WTC11 (cell line): ENCODE measurements at regions not wholly inside any gene's neighbourhood (a gene's known extent, or its start where the extent isn't known, plus 50 kb on each side); places are given as distances from the start of the nearest gene placed in this dataset.

Experiments used
- ATAC-seq: fragments of 200-7000 bp; cut with Tn5 transposase; 2 replicates; pipeline ENCODE4 v1.10.0; 2021; ENCODE audit warnings: mild to moderate bottlenecking, moderate library complexity
- CTCF ChIA-PET: fragments of 300-600 bp; sonication (Branson Sonifier 250); formaldehyde crosslinking; loops from one replicate; lab custom pipeline; 2021; ENCODE audit warnings: antibody characterized with exemption; lab: Charles Lee
- POLR2A ChIA-PET: fragments of 350-600 bp; sonication (Branson Sonifier 250); formaldehyde crosslinking; loops from one replicate; lab custom pipeline; 2021; ENCODE audit warnings: antibody characterized with exemption; lab: Charles Lee
- DNase-seq: peaks from one replicate; pipeline ENCODE4 v3.0.0; 2021; ENCODE audit warnings: low spot score
- H3K27ac Mint-ChIP-seq: 2 replicates; pipeline ENCODE4 v1.8.0; 2021; ENCODE audit warnings: mixed read lengths
- H3K27me3 Mint-ChIP-seq: 2 replicates; pipeline ENCODE4 v1.8.0; 2021; ENCODE audit warnings: low read depth, mild to moderate bottlenecking, moderate library complexity, mixed read lengths
- H3K36me3 Mint-ChIP-seq: 2 replicates; pipeline ENCODE4 v1.8.0; 2021; ENCODE audit warnings: mixed read lengths
- H3K4me1 Mint-ChIP-seq: 2 replicates; pipeline ENCODE4 v1.8.0; 2022; ENCODE audit warnings: mixed read lengths
- H3K4me3 Mint-ChIP-seq: 2 replicates; pipeline ENCODE4 v1.8.0; 2021; ENCODE audit warnings: mild to moderate bottlenecking, moderate library complexity, mixed read lengths
- H3K9me3 Mint-ChIP-seq: 2 replicates; pipeline ENCODE4 v1.8.0; 2021; ENCODE audit warnings: mixed read lengths
- CREB1 ChIP-seq: sonication (generic); formaldehyde crosslinking; IDR thresholded peaks from 2 replicates; pipeline ENCODE4 v1.8.0; 2023; ENCODE audit warnings: mild to moderate bottlenecking, missing genetic modification reagents
- EMX1 ChIP-seq: fragments of 250-450 bp; sonication (Bioruptor Pico); IDR thresholded peaks from 2 replicates; pipeline ENCODE4 v1.8.0; 2021; ENCODE audit warnings: mild to moderate bottlenecking
- GABPB1 ChIP-seq: sonication (generic); formaldehyde crosslinking; IDR thresholded peaks from 2 replicates; pipeline ENCODE4 v1.8.1; 2023; ENCODE audit warnings: mild to moderate bottlenecking, missing genetic modification reagents
- GRHL2 ChIP-seq: fragments of 250-450 bp; sonication (Bioruptor Pico); IDR thresholded peaks from 2 replicates; pipeline ENCODE4 v1.8.0; 2022; ENCODE audit warnings: mild to moderate bottlenecking, moderate library complexity; ENCODE audit not compliant: insufficient replicate concordance, severe bottlenecking
- GTF2I ChIP-seq: fragments of 250-450 bp; sonication (Bioruptor Pico); conservative IDR thresholded peaks from 2 replicates; pipeline ENCODE4 v1.4.0; 2021; ENCODE audit warnings: mild to moderate bottlenecking
- HMGA2 ChIP-seq: fragments of 250-450 bp; sonication (Bioruptor Pico); IDR thresholded peaks from 2 replicates; pipeline ENCODE4 v1.4.0; 2021; ENCODE audit warnings: mild to moderate bottlenecking, moderate library complexity
- KAT7 ChIP-seq: sonication (generic); formaldehyde crosslinking; IDR thresholded peaks from 2 replicates; pipeline ENCODE4 v1.8.1; 2023; ENCODE audit warnings: missing genetic modification reagents, mild to moderate bottlenecking, borderline replicate concordance
- NR3C1 ChIP-seq: sonication (generic); formaldehyde crosslinking; conservative IDR thresholded peaks from 2 replicates; pipeline ENCODE4 v1.8.1; 2023; ENCODE audit warnings: low read depth, mild to moderate bottlenecking, missing genetic modification reagents
- RELA ChIP-seq: sonication (generic); formaldehyde crosslinking; IDR thresholded peaks from 2 replicates; pipeline ENCODE4 v1.8.1; 2022; ENCODE audit warnings: missing genetic modification reagents, mild to moderate bottlenecking, borderline replicate concordance
- SMAD3 ChIP-seq: sonication (generic); formaldehyde crosslinking; IDR thresholded peaks from 2 replicates; pipeline ENCODE4 v1.8.0; 2022; ENCODE audit warnings: missing genetic modification reagents, mild to moderate bottlenecking, borderline replicate concordance
- SP1 ChIP-seq: sonication (generic); formaldehyde crosslinking; conservative IDR thresholded peaks from 2 replicates; pipeline ENCODE4 v1.8.1; 2022; ENCODE audit warnings: missing genetic modification reagents
- TEAD4 ChIP-seq: sonication (generic); formaldehyde crosslinking; IDR thresholded peaks from 2 replicates; pipeline ENCODE4 v1.8.0; 2022; ENCODE audit warnings: mild to moderate bottlenecking, missing genetic modification reagents
- TP53 ChIP-seq: sonication (generic); formaldehyde crosslinking; IDR thresholded peaks from 2 replicates; pipeline ENCODE4 v1.8.1; 2023; ENCODE audit warnings: mild to moderate bottlenecking, missing genetic modification reagents
- TF ChIP-seq, protein P1 (sequence below): sonication (generic); formaldehyde crosslinking; IDR thresholded peaks from 2 replicates; pipeline ENCODE4 v1.8.1; 2023; ENCODE audit warnings: mild to moderate bottlenecking, missing genetic modification reagents, moderate library complexity
- TF ChIP-seq, protein P2 (sequence below): sonication (generic); formaldehyde crosslinking; IDR thresholded peaks from 2 replicates; pipeline ENCODE4 v1.8.1; 2023; ENCODE audit warnings: mild to moderate bottlenecking, missing genetic modification reagents, borderline replicate concordance
- TF ChIP-seq, protein P3 (sequence below): sonication (generic); formaldehyde crosslinking; IDR thresholded peaks from 2 replicates; pipeline ENCODE4 v1.8.1; 2023; ENCODE audit warnings: mild to moderate bottlenecking, missing genetic modification reagents, moderate library complexity
- TF ChIP-seq, protein P4 (sequence below): sonication (generic); formaldehyde crosslinking; IDR thresholded peaks from 2 replicates; pipeline ENCODE4 v1.8.0; 2022; ENCODE audit warnings: mild to moderate bottlenecking, missing genetic modification reagents
- TF ChIP-seq, protein P5 (sequence below): sonication (generic); formaldehyde crosslinking; IDR thresholded peaks from 2 replicates; pipeline ENCODE4 v1.8.1; 2022; ENCODE audit warnings: missing genetic modification reagents, borderline replicate concordance
- TF ChIP-seq, protein P6 (sequence below): sonication (generic); formaldehyde crosslinking; IDR thresholded peaks from 2 replicates; pipeline ENCODE4 v1.8.1; 2022; ENCODE audit warnings: mild to moderate bottlenecking, moderate library complexity, missing genetic modification reagents
- TF ChIP-seq, protein P7 (sequence below): sonication (generic); formaldehyde crosslinking; IDR thresholded peaks from 2 replicates; pipeline ENCODE4 v1.8.1; 2022; ENCODE audit warnings: mild to moderate bottlenecking, missing genetic modification reagents, moderate library complexity, borderline replicate concordance
- TF ChIP-seq, protein P8 (sequence below): fragments of 250-450 bp; sonication (Bioruptor Pico); IDR thresholded peaks from 2 replicates; pipeline ENCODE4 v1.9.0; 2021; ENCODE audit warnings: moderate library complexity, mild to moderate bottlenecking, inconsistent platforms, borderline replicate concordance

DNA sequence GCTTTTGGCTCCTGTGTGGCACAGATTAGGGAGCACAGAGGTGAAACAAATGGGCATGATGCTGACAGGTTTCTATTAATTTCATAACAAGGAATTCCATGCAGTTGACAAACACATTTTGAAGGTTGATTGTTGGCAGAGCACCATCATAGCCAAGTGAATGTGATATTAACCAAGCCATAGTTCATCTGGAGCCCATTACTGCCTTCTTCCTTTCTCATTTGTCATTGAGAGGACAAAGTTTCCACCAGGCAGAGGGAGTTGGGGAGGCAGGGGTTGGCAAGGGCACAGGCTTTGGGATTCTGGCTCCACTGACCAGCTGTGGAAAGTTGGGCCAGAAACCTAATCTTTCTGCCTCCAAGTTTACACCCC lies 325.2 kb downstream of the MFSD1 start:
- TF ChIP-seq, protein P1, sequence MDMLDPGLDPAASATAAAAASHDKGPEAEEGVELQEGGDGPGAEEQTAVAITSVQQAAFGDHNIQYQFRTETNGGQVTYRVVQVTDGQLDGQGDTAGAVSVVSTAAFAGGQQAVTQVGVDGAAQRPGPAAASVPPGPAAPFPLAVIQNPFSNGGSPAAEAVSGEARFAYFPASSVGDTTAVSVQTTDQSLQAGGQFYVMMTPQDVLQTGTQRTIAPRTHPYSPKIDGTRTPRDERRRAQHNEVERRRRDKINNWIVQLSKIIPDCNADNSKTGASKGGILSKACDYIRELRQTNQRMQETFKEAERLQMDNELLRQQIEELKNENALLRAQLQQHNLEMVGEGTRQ (CRISPR knock-in tag) = no peak
- no peak for TF ChIP-seq NR3C1 (CRISPR knock-in tag)
- no peak for TF ChIP-seq CREB1 (CRISPR knock-in tag)
- TF ChIP-seq RELA (CRISPR knock-in tag) = no peak
- no peak for TF ChIP-seq GRHL2 (CRISPR knock-in tag)
- TF ChIP-seq, protein P2, sequence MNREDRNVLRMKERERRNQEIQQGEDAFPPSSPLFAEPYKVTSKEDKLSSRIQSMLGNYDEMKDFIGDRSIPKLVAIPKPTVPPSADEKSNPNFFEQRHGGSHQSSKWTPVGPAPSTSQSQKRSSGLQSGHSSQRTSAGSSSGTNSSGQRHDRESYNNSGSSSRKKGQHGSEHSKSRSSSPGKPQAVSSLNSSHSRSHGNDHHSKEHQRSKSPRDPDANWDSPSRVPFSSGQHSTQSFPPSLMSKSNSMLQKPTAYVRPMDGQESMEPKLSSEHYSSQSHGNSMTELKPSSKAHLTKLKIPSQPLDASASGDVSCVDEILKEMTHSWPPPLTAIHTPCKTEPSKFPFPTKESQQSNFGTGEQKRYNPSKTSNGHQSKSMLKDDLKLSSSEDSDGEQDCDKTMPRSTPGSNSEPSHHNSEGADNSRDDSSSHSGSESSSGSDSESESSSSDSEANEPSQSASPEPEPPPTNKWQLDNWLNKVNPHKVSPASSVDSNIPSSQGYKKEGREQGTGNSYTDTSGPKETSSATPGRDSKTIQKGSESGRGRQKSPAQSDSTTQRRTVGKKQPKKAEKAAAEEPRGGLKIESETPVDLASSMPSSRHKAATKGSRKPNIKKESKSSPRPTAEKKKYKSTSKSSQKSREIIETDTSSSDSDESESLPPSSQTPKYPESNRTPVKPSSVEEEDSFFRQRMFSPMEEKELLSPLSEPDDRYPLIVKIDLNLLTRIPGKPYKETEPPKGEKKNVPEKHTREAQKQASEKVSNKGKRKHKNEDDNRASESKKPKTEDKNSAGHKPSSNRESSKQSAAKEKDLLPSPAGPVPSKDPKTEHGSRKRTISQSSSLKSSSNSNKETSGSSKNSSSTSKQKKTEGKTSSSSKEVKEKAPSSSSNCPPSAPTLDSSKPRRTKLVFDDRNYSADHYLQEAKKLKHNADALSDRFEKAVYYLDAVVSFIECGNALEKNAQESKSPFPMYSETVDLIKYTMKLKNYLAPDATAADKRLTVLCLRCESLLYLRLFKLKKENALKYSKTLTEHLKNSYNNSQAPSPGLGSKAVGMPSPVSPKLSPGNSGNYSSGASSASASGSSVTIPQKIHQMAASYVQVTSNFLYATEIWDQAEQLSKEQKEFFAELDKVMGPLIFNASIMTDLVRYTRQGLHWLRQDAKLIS (CRISPR knock-in tag) = no peak
- TF ChIP-seq, protein P3, sequence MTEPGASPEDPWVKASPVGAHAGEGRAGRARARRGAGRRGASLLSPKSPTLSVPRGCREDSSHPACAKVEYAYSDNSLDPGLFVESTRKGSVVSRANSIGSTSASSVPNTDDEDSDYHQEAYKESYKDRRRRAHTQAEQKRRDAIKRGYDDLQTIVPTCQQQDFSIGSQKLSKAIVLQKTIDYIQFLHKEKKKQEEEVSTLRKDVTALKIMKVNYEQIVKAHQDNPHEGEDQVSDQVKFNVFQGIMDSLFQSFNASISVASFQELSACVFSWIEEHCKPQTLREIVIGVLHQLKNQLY (CRISPR knock-in tag) = no peak
- no peak for TF ChIP-seq HMGA2 (CRISPR knock-in tag)
- TF ChIP-seq TEAD4 (CRISPR knock-in tag) = no peak
- TF ChIP-seq, protein P4, sequence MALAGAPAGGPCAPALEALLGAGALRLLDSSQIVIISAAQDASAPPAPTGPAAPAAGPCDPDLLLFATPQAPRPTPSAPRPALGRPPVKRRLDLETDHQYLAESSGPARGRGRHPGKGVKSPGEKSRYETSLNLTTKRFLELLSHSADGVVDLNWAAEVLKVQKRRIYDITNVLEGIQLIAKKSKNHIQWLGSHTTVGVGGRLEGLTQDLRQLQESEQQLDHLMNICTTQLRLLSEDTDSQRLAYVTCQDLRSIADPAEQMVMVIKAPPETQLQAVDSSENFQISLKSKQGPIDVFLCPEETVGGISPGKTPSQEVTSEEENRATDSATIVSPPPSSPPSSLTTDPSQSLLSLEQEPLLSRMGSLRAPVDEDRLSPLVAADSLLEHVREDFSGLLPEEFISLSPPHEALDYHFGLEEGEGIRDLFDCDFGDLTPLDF (CRISPR knock-in tag) = no peak
- no peak for TF ChIP-seq EMX1
- TF ChIP-seq, protein P5, sequence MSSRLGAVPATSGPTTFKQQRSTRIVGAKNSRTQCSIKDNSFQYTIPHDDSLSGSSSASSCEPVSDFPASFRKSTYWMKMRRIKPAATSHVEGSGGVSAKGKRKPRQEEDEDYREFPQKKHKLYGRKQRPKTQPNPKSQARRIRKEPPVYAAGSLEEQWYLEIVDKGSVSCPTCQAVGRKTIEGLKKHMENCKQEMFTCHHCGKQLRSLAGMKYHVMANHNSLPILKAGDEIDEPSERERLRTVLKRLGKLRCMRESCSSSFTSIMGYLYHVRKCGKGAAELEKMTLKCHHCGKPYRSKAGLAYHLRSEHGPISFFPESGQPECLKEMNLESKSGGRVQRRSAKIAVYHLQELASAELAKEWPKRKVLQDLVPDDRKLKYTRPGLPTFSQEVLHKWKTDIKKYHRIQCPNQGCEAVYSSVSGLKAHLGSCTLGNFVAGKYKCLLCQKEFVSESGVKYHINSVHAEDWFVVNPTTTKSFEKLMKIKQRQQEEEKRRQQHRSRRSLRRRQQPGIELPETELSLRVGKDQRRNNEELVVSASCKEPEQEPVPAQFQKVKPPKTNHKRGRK (CRISPR knock-in tag) = no peak
- TF ChIP-seq SMAD3 (CRISPR knock-in tag) = no peak
- no peak for TF ChIP-seq SP1 (CRISPR knock-in tag)
- no peak for TF ChIP-seq TP53 (CRISPR knock-in tag)
- TF ChIP-seq, protein P6, sequence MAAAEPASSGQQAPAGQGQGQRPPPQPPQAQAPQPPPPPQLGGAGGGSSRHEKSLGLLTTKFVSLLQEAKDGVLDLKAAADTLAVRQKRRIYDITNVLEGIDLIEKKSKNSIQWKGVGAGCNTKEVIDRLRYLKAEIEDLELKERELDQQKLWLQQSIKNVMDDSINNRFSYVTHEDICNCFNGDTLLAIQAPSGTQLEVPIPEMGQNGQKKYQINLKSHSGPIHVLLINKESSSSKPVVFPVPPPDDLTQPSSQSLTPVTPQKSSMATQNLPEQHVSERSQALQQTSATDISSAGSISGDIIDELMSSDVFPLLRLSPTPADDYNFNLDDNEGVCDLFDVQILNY (CRISPR knock-in tag) = no peak
- TF ChIP-seq GABPB1 (CRISPR knock-in tag) = no peak
- Mint-ChIP-seq H3K9me3 (no peaks in the 10 kb centered on the region), H3K4me3 (no peak overlapping the region), H3K36me3 (no peaks in the 10 kb centered on the region), H3K27me3 (no peaks in the 10 kb centered on the region), H3K27ac (no peak overlapping the region), H3K4me1 (no peaks in the 10 kb centered on the region)
- POLR2A ChIA-PET = no interaction called here
- DNase-seq = no peak
- no peak for ATAC-seq
- CTCF ChIA-PET = no interaction called here

DNA sequence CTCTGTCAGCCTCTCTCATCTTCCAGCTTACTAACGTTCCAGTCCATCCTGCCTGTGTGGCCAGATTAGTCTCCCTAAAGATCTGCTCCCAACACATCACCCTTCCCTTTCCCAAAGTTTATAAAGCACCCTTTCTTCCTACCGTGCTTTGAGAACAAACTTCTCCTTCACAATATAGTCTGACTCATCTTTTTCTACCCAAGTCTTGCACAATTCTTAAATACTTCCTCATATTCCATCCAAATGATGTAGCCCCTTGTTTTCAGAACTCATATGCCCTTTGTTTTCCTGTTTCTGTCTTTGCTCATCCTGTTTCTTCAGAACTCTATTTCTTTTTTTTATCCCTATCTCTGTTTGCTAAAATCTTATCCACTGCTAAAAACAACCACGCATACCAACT lies 326.8 kb downstream of the MFSD1 start:
- Mint-ChIP-seq H3K27ac (no peak overlapping the region), H3K27me3 (no peaks in the 10 kb centered on the region), H3K4me3 (no peak overlapping the region), H3K4me1 (no peaks in the 10 kb centered on the region), H3K9me3 (no peaks in the 10 kb centered on the region), H3K36me3 (no peaks in the 10 kb centered on the region)
- POLR2A ChIA-PET = no interaction called here
- ATAC-seq = no peak
- no peak for DNase-seq
- CTCF ChIA-PET = no interaction called here
- TF ChIP-seq, protein P7, sequence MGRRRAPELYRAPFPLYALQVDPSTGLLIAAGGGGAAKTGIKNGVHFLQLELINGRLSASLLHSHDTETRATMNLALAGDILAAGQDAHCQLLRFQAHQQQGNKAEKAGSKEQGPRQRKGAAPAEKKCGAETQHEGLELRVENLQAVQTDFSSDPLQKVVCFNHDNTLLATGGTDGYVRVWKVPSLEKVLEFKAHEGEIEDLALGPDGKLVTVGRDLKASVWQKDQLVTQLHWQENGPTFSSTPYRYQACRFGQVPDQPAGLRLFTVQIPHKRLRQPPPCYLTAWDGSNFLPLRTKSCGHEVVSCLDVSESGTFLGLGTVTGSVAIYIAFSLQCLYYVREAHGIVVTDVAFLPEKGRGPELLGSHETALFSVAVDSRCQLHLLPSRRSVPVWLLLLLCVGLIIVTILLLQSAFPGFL (CRISPR knock-in tag) = no peak
- TF ChIP-seq, protein P8, sequence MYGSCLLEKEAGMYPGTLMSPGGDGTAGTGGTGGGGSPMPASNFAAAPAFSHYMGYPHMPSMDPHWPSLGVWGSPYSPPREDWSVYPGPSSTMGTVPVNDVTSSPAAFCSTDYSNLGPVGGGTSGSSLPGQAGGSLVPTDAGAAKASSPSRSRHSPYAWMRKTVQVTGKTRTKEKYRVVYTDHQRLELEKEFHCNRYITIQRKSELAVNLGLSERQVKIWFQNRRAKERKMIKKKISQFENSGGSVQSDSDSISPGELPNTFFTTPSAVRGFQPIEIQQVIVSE (CRISPR knock-in tag) = no peak
- TF ChIP-seq KAT7 = no peak
- TF ChIP-seq, protein P3 (CRISPR knock-in tag) = no peak
- no peak for TF ChIP-seq GTF2I
